ENCODE measurements at regions not wholly inside any gene's neighbourhood (a gene's known extent, or its start where the extent isn't known, plus 50 kb on each side); places are given as distances from the start of the nearest gene placed in this dataset.

DNA sequence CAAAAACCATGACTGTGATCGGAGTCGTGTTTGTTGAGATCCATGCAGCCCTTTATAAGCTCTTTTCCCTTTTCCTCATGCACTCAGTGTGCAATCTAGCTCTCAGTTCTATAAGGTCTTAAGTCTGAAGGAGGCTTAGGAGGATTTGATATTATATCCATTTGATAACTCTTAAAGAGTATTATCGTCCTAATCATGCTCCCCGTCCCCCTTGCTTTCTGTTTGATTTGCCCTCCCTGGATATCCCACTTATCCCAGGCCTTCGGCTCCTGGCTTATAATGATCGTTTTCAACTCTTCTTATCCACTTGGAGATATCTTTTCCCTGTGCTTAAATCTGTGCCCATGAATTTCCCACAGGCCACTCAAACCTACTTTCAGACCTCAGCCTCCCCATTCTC lies 1917.7 kb upstream of the PIK3C3 start:
- no peak for TF ChIP-seq SP1 (IDR thresholded peaks at IDR 0.05)
- TF ChIP-seq L3MBTL2 (conservative IDR thresholded peaks at IDR 0.05), result no peak
- TF ChIP-seq TARDBP (IDR thresholded peaks at IDR 0.05), result no peak
- TF ChIP-seq SUZ12 (IDR thresholded peaks at IDR 0.05), result no peak
- TF ChIP-seq FOXK2 (IDR thresholded peaks at IDR 0.05), result no peak
- no peak for TF ChIP-seq BHLHE40 (IDR thresholded peaks at IDR 0.05; ENCODE audit: borderline replicate concordance)
- TF ChIP-seq FOXA1 (IDR thresholded peaks at IDR 0.05), result no peak

All from HEK293T (cell line).